IPS-NIHi7 (cell line): ENCODE measurements at regions not wholly inside any gene's neighbourhood (a gene's known extent, or its start where the extent isn't known, plus 50 kb on each side); places are given as distances from the start of the nearest gene placed in this dataset.

Source experiments
- DNase-seq: peaks from one replicate; pipeline ENCODE4 v3.0.0; 2012; ENCODE audit warnings: mixed read lengths; ENCODE audit errors: extremely low spot score

- DNase-seq: peak; percentile 65
Measured at GRCh38 chr19:46944918-46945628, 74.6 kb upstream of the NPAS1 start.

DNA sequence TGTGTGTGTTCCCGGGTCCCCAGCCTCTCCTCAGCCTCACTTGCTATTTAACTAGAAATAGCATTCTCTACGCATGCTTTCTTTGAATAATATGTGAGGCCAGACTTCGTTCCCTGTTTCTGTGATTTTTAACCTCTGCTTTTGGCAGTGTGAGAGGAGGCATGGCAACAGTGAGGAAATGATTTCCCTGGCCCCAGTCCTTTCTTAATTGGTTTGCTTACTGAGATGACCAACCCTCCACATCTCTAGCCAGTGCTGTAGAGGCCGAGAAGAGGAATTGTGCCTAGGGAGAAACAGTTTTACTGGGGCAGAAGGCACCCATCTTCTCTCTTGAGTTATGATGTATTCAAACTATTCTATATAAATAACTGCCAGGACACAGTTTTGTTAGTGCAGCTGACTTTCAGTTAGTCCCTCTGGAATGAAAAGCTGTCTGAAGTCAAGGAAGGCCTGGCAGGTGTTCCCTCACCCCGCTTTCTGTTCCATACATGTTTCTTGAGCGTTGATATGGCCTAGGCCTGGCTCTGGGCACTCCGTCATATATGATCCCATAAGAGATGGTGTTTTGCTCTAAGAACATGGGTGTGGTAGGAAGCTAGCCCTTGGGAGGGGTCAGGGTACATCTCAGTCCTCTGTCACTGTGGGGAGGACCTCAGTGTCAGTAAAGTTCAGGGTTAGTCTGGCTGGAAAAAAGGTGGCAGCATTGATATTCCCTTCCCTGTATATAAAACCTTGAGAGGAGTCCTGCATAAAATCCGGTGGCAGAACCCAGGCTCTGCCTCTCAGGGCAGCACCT lies 73.7 kb upstream of the NPAS1 start:
- no peak for DNase-seq

DNA sequence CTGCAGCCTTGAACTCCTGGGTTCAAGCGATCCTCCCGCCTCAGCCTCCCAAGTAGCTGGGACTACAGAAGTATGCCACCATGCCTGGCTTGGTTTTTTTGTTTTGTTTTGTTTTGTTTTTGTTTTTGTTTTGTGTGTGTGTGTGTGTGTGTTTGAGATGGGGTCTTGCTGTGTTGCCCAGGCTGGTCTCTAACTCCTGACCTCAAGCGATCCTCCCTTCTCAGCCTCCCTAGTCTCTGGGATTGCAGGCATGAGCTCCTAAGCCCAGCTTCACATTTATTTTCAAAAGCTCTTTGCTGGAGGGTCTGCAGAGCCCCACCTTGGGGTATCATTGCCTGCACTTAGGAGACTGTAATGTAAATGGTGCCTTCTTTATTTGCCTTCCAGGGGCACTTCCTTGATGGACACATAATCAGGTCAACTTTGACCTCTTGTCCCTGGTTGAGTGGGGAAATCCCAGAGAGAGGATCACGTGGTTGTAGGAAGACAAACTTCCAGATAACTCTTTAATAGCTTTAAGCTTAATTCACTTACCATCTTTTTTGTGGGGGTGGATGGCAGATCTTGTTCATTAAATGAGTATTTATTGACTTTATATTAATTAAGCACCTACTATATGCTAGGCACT lies 72.9 kb upstream of the NPAS1 start:
- no peak for DNase-seq

DNA sequence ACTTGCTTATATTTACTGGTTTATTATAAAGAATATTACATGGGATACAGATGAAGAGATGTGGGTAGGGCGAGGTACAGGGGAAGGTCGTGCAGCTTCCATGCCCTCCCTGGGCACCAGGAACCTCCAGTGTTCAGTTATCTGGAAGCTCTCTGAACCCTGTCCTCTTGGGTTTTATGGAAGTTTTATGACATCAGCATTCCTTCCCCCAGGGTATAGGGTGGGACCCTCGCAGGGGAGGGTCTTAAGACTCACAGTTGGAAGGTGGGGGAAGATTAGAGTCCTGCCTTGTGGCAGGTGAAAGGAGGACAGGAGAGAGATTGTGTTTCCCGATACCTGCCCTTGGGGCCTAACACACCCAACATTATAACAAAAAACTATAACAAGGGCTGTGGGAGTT lies 71.8 kb upstream of the NPAS1 start:
- no peak for DNase-seq

DNA sequence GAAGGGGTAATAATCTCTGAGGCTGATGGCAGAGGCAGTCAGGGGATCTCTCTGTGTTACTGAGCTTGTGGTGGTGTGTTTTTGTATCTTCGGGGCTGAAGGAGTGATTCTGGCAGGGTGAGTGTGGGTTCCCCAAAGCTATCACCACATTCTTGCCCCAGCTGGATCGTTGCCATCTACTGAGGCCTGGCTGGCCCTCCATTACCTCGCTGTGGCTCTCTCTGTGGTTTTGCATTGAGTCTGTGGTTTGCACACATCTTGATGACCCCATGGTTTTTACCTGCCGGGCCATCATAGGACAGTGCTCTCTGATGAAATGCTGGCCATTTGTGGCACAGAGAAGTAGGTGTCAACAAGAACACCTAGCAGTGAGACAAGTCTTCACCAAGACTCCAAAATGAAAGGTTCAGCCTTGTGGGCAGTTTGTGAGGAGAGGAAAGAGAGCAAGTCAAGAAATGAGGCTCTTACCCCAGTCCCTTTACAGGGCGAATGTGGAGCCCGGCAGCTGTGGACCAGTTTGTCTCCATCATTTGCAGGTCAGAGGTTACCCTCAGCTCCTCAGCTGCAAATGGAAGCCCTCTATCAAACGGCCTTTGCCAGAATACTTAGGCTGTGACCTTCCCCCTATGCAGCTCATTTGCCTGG lies 69.0 kb upstream of the NPAS1 start:
- DNase-seq: no peak

GRCh38 chr19:46951171-46951986 lies 68.3 kb upstream of the NPAS1 start:
- DNase-seq: no peak

DNA sequence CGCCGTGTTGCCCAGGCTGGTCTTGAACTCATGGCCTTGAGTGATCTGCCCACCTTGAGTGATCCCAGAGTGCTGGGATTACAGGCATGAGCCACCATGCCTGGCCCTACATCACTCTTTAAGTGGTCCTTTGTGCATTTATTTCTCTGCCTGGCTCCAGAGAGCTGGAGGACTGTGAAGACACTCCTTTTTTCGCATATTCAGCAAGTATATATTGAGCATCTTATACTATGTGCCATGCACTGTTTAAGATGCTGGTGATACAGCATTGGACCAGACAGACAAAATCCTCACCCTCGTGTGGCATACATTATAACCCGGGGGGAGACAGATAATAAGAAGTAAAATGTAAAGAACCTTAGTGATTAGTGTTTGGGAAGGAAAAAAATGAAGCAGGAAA lies 66.8 kb upstream of the NPAS1 start:
- DNase-seq: no peak

DNA sequence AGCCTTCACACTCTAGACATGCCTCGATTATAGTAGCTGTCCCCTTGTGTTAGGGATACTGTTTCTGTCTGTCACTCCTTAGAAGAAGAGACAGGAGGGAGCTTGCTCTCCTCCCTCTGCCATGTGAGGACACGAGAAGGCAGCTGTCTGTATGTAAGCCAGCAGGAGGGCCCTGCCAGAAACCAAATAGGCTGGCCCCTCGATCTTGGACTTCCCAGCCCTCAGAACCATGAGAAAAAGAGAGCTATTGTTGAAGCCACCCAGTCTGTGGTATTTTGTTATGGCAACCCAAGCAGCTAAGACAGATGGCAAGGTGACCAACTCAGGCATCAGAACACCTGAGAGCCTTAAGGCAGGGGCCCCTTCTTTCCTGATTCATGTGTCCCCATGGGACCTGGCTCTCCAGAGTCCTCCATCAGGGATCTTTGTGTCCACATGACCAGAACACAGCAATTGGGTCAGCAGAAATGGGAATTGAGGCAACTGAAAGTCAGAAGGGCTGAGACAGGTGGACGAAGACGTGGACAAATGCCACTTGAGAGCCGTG lies 65.6 kb upstream of the NPAS1 start:
- DNase-seq: no peak

DNA sequence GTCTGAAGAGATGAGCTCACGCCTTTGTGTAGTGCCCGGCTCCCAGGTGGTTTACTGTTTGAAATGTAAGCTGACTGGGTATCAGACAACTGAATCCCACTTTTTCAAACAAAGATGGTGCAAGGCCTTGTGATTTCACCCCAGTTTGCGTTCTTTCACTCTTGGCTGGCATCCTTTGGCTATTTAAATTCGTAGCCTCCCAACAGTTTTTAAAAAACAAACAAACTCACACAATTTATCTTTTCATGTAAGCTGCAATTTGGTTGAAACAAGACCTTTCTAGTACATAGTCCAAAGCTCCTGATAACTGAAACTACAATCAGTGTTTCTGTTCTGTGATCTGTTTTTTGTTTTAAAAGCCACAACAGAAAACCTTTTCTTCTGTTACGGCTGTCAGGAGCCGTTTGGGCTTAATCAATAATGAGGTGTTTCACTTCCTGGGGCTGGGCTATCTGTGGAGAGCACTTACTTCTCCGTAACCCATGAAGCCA lies 65.1 kb upstream of the NPAS1 start:
- no peak for DNase-seq

DNA sequence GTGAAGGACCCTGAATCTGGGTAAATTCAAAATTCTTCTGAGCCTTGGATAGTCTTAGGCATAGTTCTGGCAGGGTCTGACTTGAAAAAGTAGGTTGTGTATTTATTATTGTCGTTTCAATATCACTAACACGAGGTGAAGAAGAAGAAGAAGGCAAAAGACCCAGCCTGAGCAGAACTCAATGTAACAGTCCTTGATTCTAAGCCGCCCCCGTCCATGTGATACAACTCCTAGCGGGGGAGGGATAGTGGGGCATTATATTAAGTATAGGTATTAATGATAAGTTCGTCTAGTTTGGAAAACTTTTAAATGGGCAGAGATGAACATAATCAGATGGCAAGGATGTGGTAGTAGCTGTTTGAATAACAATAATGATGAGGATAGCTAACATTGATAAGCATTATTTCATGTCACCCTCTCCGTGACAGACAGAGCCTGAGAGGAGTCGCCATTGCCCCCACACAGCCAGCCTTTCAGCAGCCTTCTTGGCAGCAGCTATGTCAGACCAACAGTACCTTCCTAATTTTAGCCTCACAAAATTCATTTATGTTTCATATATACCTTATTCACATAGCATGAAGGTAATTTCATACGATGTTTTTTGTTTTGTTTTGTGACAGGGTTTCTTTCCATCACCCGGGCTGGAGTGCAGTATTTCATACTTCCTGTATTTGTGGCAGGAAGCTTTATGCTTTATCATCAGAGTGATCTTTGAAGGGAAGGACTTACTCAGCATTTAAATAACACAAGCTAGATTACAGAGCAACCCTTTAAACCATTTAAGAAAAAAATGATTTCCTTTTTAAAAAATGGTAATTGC lies 64.4 kb upstream of the NPAS1 start:
- DNase-seq: no peak

DNA sequence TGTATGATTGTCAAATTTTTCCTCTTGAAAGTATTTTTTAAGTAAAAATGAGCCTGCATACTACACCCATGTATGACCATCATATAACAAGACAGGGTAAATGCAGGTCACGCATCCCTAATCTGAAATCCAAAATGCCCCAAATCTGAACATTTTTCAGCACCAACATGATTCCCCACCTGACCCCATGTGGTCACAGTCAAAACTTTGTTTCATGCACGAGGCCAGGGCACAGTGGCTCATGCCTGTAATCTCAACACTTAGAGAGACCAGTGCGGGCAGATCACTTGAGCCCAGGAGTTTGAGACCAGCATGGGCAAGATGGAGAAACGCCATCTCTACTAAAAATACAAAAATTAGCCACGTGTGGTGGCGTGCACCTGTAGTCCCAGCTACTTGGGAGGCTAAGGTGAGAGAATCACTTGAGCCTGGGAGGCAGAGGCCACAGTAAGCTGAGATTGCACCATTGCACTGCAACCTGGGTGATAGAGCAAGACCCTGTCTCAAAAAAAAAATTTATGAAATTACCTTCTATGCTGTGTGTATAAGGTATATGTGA lies 63.7 kb upstream of the NPAS1 start:
- no peak for DNase-seq

- no peak for DNase-seq
Measured at GRCh38 chr19:46958532-46958931, 61.1 kb upstream of the NPAS1 start.

DNA sequence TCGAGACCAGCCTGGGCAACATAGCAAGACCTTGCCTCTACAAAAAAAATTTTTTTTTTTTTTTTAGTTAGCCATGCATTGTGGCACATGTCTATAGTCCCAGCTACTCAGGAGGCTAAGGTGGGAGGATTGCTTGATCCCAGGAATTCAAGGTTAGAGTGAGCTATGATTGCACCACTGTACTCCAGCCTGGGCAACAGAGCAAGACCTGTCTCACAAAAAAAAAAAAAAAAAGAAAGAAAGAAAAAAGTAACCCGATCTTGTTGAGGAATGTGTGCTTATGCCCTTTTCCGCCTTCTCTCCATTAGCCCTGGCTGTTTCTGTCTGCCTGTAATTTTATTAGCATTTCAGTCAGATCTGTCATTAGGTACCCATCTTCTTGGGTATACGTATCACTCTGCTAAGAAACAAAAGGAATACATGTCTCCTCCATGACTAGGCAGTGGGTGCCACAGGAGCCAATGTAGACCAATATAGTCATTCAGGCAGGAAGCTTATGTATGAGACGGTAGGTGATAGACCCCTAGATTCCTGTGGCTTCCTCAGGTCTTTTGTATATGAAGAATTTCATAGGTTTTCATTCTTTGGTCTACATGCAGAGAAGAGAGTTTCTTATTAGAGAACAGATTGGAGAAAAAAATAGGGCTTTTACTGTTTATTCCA lies 59.6 kb upstream of the NPAS1 start:
- no peak for DNase-seq

DNA sequence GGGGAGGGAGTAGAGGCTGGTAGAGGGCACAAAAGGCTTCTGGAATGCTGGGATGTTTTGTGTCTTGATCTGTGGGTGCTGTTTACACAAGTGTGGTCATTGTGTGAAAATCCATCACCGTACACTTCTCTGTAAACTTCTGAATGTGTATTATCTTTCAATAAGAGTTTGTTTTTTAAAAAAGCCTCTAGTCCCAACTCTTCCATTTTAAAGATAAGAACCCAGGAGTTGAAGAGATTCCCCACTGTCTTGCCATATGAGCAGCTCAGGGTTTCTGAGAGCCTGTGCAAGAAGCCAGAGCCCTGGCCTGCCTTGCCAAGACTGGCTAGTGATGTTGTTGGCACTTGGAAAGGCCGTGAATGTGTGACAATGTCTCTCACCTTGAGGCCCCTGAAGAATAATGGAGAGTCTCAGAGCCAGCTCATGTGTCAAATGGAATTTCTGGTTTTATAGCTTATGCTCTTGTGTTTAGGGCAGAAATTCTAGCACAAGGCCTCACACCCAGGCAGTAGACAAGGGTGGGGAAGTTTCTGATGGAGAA lies 57.5 kb upstream of the NPAS1 start:
- no peak for DNase-seq

DNA sequence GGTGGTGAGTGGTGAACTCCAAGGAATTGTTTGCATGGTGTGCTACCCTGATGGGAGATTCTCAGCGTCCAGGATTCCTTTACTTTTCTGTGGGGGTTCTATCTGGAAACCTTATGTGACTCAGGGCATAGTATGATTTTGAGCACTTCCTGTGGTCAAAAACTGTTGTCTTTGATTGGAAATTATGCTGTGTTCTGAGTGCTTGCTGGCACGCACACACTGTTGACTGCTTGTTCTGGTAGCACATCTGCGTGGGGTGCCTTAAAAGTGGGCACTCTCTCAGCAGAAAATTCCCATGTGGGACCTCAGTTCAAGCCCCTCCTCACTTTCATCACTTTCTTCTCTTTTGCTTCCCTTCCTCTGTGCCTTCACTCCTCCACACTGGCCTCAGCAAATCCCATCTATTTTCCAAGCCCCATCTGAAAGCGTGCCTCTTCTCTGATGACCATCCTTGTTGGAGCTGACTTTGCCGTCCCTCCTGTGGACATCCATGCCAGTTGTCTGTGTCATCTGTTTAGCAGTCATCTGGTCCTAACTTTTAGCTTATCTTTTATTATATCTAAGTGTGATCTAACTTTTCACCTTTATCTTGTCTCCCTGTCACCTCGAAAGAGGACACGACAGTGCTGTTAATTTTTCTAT lies 56.4 kb upstream of the NPAS1 start:
- no peak for DNase-seq

DNA sequence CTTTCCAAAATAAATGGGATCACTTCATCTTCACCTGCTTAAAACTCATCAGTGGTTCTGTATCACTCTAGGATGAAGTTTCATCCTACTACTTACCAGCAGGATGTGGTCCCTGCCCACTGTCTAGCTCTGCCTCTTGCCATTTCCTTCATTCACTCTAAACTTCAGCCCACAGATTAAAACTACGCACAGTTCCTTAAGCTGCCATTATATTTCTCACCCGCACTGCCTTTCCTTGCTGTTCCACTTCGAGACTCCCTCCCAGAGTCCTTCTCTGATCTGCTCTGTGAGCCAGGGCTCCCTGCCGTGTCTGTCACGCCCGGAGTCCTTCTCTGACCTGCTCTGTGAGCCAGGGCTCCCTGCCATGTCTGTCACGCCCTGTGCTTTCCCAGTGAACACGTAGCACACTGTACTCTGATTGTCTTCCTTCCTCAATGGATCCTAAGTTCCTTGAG lies 52.0 kb upstream of the NPAS1 start:
- no peak for DNase-seq
